ENCODE measurements at regions not wholly inside any gene's neighbourhood (a gene's known extent, or its start where the extent isn't known, plus 50 kb on each side); places are given as distances from the start of the nearest gene placed in this dataset.

DNA sequence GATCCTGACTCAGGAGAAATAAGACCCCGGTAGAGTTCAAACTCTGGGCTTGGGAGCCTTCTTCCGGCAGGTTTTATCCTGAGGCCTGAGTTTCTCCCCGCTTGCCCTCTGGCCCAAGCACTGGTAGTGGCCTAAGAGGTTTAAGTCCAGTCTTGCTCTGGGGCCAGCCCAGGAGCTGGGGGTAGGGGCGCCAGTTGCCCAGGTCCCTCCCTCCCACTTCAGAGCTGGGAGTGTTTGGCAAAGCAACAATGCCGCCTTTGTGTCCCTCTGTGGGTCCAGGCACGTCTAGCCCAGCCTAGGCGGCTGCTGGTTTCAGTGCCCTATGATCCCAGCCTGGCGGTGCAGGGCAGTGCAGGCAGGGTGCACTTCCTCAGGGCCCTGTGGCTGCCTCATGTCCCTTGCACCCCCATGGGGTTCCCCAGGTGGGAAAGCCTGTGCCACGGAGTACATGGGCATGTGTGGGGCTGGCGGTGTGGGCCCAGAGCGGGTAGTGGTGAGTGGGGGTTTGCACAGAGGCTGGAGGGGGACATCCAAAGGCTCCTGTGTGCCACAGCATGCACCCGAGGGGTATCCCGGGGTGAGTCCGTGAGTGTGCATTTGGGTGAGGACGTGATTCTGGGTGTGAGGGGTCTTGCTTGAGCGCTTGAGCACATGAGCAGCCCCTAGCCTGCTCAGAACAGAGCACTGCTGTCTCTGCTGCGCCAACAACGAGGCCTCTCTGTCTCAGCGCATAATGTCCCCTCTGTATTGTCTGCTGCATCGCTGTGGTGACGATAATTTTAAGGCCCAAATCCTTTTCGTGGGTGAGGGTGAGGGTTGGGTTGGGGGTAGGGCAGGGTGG lies 61.7 kb upstream of the PSD2 start:
- DNase-seq (no peak), ATAC-seq (peak; percentile 55 to 58)
- intact Hi-C loops (cut with DNase I) = no loop called here
- Histone ChIP-seq H3K4me3 (ENCODE audit: low read length) (no peak overlapping the region), H3K27me3 (ENCODE audit: control insufficient read depth, insufficient read depth) (no peaks in the 10 kb centered on the region), H3K27ac (ENCODE audit: low read length) (no peak overlapping the region), H3K4me1 (ENCODE audit: control insufficient read depth, insufficient read depth, low read length) (peaks cover 3% of the 10 kb centered on the region), H3K9me3 (ENCODE audit: control insufficient read depth, low read length) (no peaks in the 10 kb centered on the region)
- WGBS = 87% methylated on average over 22 of the region's 22 CpGs

DNA sequence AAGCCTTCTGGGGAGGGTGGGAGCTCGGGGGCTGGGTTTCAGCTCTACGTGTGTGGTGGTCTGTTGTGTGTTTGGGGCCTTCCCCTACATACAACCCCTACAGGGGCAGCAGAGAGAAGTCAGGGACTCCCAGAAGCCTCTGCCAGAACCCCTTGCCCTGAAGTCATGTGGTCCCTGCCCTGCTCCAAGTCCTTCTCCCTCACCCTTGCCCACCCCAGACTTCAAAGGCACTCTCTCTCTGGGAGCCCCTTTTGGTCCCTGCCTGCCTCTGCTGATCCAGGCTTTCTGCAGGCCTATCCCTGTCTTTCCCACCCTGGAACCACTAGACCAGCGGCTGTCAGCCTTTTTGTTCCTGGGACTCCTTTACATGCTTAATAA lies 61.1 kb upstream of the PSD2 start:
- 94% methylated on average over 3 of the region's 3 CpGs for WGBS
- DNase-seq = no peak
- H3K9me3 ChIP-seq (ENCODE audit: control insufficient read depth, low read length) = no peaks in the 10 kb centered on the region
- intact Hi-C loops (cut with DNase I) = no loop called here
- no peak overlapping the region for H3K27ac ChIP-seq (ENCODE audit: low read length)
- no peaks in the 10 kb centered on the region for H3K27me3 ChIP-seq (ENCODE audit: control insufficient read depth, insufficient read depth)
- H3K4me3 ChIP-seq (ENCODE audit: low read length) = no peak overlapping the region
- peaks cover 5% of the 10 kb centered on the region for H3K4me1 ChIP-seq (ENCODE audit: control insufficient read depth, insufficient read depth, low read length)
- ATAC-seq = no peak

DNA sequence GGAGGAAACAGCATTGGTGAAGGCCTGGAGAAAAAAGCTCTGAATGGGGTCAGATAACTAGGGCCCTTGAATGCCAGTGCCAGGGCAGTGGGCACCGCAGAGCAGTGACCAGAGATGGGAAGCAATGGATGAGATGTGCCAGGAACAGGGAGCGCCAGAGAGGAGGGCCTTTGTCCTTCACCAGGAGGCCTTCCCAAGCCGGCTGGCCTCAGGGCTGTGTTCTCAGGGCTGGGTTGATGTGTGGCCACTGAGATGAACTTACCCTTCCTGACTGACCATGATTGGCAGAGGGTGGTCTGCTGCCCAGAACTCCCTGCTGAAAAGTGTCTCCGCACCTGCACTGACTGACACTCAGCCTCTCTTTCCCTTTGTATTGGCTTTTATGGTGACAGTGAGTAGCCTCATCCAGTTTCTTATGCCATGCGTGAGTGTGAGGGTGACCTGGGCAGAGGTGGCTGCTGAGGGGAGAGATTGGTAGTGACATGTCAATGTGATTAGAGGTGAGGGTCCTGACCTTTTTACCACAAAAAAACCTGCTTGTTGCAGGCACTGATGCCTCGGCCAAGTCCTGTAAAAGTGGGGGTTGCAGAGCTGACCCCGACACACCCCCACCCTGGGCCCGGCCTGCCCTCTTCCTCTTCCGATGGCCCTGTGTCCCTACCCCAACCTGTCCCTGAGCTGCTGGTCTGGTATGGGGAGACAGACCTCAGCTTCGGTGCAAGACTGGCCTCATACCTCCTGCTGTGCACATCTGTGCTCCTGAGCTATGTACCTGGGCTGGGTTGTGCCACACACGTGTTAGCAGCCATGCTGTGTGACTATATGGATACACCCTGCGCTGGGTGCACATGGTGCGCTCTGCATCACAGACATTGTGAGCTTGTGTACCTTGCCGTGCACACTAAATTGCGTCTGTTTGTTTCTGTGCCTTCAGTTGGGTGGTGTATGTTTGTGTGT lies 57.1 kb upstream of the PSD2 start:
- no peaks in the 10 kb centered on the region for H3K9me3 ChIP-seq (ENCODE audit: control insufficient read depth, low read length)
- no peaks in the 10 kb centered on the region for H3K27me3 ChIP-seq (ENCODE audit: control insufficient read depth, insufficient read depth)
- intact Hi-C loops (cut with DNase I) = no loop called here
- peaks cover 5% of the 10 kb centered on the region for H3K4me1 ChIP-seq (ENCODE audit: control insufficient read depth, insufficient read depth, low read length)
- DNase-seq = no peak
- WGBS = 86% methylated on average over 15 of the region's 15 CpGs
- ATAC-seq = no peak
- no peak overlapping the region for H3K4me3 ChIP-seq (ENCODE audit: low read length)
- no peak overlapping the region for H3K27ac ChIP-seq (ENCODE audit: low read length)

DNA sequence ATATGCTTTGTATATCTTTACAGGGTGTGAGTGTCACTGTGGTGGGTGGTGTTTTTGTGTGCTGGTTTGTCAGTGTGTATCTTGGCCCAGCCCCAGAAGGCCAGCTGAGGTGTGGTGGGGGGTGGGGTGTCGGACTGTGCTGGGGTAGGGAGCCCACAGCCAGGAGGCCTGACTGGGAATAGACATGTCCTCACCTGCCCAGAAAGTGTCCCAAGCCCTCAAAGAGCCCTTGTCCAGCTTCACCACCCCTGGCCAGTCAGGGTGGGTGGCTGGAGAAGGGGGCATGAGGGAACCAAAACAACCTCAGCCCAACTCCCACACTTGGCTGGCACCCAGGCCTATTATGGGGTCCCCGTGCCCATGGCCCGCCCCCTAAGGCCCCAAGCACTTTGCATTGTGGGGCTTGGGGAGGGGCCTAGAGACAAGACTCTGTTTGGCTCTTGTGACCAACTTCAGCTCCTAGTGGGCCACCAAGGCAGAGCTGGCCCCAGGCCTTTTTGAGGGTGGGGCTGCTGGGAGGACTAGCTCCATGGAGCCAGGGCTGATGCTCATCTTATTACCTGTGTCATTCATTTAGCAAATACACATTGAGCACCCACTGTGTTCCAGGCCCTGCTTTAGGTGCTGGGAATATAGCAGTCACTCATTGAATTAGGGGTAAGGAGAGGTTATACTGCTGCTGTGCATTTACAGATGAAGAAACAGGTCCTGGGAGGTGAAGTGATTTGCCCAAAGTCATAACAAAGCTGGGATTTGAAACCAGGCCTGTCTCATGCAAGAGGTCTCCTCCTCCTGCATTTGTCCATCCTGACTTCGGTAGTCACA lies 56.2 kb upstream of the PSD2 start:
- intact Hi-C loops (cut with DNase I) = no loop called here
- no peak overlapping the region for H3K27ac ChIP-seq (ENCODE audit: low read length)
- peaks cover 5% of the 10 kb centered on the region for H3K4me1 ChIP-seq (ENCODE audit: control insufficient read depth, insufficient read depth, low read length)
- DNase-seq (no peak), ATAC-seq (no peak)
- H3K9me3 ChIP-seq (ENCODE audit: control insufficient read depth, low read length) = no peaks in the 10 kb centered on the region
- H3K4me3 ChIP-seq (ENCODE audit: low read length) = no peak overlapping the region
- 81% methylated on average over 4 of the region's 4 CpGs for WGBS
- no peaks in the 10 kb centered on the region for H3K27me3 ChIP-seq (ENCODE audit: control insufficient read depth, insufficient read depth)

DNA sequence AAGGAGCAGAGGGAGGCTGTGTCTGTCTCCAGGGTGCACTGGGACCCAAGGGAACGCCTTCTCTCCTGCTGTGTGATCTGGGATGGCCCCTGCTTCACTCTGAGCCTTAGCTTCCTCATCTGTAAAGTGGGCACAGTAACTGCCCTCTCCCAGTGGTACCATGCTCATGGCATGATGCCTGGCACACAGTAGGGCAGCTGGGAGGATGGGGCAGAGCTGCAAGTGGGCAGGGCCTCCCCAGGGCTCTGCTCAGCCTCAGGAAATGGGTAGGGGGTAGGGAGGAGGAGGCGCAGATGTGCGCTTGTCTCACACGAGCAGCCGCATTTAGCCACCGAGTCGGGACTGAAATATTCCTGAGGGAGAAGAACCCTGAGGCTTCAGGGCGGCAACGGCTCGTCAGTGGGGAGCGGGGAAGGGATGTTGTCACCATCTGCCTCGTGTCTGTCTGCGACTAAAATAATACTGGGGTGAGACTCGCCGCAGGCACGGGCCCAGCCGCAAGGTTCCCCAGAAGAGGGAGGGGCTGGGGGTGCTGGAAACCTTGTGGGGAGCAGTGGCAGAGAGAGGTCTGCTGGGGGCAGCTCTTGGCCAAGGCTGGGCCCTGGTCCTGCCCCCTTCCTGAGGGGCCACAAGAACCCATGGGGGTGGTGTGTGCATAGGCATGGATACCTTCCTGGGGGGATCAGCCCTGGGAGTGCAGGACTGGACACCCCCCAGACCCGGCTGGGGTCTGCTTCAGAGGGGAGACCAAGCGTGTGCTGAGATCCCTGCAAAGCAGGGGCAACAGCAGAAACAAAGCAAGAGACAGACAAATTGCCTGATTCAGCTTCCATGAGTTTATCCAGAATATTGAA lies 55.2 kb upstream of the PSD2 start:
- DNase-seq = no peak
- ATAC-seq = no peak
- intact Hi-C loops (cut with DNase I) = no loop called here
- 57% methylated on average over 19 of the region's 19 CpGs for WGBS
- H3K27me3 ChIP-seq (ENCODE audit: control insufficient read depth, insufficient read depth) = no peaks in the 10 kb centered on the region
- H3K4me3 ChIP-seq (ENCODE audit: low read length) = no peak overlapping the region
- no peaks in the 10 kb centered on the region for H3K9me3 ChIP-seq (ENCODE audit: control insufficient read depth, low read length)
- H3K27ac ChIP-seq (ENCODE audit: low read length) = no peak overlapping the region
- H3K4me1 ChIP-seq (ENCODE audit: control insufficient read depth, insufficient read depth, low read length) = peaks cover 5% of the 10 kb centered on the region

DNA sequence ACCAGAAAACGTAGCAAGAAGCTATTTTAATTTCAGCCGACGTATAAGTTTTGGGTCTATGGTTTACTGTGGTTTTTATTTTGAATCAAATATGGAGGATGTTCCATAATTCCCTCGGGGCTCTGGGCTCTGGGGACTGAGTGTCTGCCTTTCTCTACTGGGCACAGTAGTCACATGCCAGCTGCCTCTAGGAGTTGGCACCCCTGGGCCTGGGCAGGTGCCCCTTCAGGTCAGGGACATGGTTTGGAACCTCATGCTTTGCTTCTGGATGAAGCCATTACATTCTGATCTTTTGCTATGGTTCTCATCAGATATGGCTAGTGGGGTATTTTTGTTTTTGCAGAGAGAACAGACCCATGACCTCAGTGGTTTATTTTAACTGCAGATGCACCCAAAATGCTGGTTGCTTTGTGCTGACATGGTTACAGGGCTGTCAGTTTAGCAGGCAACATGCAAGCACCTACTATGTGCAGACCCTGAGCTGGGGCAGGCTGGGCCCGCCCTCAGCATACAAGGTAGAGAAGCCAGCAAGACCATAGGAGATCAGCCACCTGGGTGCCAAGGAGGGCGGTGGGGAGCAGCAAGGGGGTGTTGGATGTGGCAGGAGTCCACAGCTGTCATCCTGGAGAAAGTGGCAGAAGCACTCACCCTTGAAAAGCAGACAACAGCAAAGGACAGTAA lies 54.5 kb upstream of the PSD2 start:
- Histone ChIP-seq H3K4me3 (ENCODE audit: low read length) (no peak overlapping the region), H3K27ac (ENCODE audit: low read length) (no peak overlapping the region), H3K9me3 (ENCODE audit: control insufficient read depth, low read length) (no peaks in the 10 kb centered on the region), H3K4me1 (ENCODE audit: control insufficient read depth, insufficient read depth, low read length) (peaks cover 7% of the 10 kb centered on the region), H3K27me3 (ENCODE audit: control insufficient read depth, insufficient read depth) (no peaks in the 10 kb centered on the region)
- 83% methylated on average over 6 of the region's 6 CpGs for WGBS
- DNase-seq = no peak
- no peak for ATAC-seq
- intact Hi-C loops (cut with DNase I) = no loop called here

DNA sequence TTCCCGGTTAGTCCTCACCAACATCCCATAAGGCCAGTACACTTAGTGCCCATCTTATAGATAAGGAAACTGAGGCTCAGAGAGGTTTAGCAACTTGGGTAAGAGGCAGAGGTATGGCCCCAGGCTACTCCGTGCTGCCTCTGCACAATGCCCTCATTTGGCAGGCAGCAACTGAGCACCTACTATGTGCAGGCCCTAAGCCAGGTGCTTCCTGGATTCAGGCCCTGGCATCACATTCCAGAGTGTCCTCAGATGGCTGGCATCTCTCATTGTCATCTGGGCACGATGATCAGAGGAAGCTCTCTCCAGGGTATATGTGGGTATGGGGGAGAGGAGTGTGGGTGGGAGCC lies 53.8 kb upstream of the PSD2 start:
- 76% methylated on average over 3 of the region's 3 CpGs for WGBS
- Histone ChIP-seq H3K4me3 (ENCODE audit: low read length) (no peak overlapping the region), H3K27me3 (ENCODE audit: control insufficient read depth, insufficient read depth) (no peaks in the 10 kb centered on the region), H3K9me3 (ENCODE audit: control insufficient read depth, low read length) (no peaks in the 10 kb centered on the region), H3K27ac (ENCODE audit: low read length) (no peak overlapping the region), H3K4me1 (ENCODE audit: control insufficient read depth, insufficient read depth, low read length) (peaks cover 7% of the 10 kb centered on the region)
- intact Hi-C loops (cut with DNase I) = no loop called here
- ATAC-seq (no peak), DNase-seq (no peak)

DNA sequence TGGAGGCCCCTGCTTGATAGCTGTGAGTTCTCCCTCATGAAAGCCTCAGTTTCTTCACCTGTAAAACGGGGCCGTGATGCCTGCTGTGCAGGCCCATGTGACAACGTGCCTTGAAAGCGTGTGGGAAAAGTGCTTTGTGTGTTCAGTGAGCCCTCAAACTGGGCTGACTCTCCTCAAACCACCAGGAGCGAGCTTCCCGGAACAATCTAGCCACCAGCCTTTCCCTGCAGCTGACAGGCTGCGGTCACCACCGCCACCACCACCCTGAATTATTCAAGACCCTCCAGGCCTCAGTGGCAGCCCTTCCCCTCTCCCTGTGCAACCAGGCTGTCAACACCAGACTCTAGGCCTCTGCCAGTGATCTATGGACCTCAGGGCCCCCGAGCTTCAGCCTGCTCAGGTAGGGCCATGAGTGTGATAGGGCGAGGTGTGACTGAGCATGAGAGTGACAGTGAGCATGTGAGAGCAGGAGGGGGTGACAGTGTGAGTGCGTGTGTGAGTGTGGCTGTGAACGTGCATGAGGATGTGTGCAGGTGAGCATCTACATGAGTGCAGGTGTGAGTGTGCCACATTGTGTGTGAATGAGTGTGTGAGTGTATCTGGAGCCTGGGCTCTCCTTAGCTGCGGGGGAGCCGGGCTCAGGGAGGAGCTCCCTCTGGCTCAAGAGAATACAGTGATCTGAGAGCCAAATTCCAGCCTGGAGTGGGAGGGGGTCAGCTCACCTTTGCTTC lies 53.3 kb upstream of the PSD2 start:
- Histone ChIP-seq H3K27me3 (ENCODE audit: control insufficient read depth, insufficient read depth) (no peaks in the 10 kb centered on the region), H3K4me3 (ENCODE audit: low read length) (no peak overlapping the region), H3K9me3 (ENCODE audit: control insufficient read depth, low read length) (no peaks in the 10 kb centered on the region), H3K27ac (ENCODE audit: low read length) (no peak overlapping the region), H3K4me1 (ENCODE audit: control insufficient read depth, insufficient read depth, low read length) (peaks cover 10% of the 10 kb centered on the region)
- ATAC-seq (no peak), DNase-seq (no peak)
- intact Hi-C loops (cut with DNase I) = no loop called here
- WGBS = 86% methylated on average over 14 of the region's 14 CpGs

DNA sequence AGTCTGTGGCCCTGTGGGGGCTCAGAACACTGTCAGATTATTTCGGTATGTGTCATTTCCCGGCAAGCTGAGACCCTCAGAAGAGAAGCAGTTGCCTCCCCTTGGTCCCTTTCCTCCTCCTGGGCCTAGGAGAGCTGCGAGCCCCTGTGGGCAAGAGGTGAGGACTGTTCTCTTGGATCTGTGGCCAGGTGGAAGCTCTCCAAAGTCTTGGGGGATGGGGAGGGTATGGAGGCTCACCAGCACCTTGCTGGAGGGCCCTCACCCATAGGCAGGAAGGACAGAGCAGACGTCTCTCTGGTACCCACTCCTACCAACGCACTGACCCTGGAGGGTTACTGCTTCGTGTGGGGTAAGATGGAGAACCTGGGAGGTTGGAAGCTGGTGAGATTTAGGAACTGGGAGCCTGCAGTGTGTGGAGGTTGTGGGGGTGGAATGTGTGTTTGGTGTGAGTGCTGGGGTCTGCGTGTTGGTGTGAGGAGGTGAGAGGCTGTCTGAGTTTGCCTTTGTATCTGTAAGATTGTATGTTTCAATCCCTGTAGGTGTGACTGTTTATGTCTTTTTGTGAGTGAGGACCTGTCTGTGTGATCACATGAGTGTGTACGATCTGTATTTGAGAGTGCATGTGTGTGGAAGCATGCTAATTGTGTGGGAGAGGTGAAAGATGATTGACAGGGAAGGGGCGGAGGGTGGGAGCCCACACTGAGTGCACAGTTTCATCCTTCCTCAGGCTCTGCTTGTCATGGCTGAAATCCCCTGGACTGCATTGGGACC lies 52.4 kb upstream of the PSD2 start:
- H3K27ac ChIP-seq (ENCODE audit: low read length) = no peak overlapping the region
- no peak overlapping the region for H3K4me3 ChIP-seq (ENCODE audit: low read length)
- no peaks in the 10 kb centered on the region for H3K9me3 ChIP-seq (ENCODE audit: control insufficient read depth, low read length)
- WGBS = 86% methylated on average over 9 of the region's 9 CpGs
- DNase-seq (no peak), ATAC-seq (no peak)
- H3K27me3 ChIP-seq (ENCODE audit: control insufficient read depth, insufficient read depth) = no peaks in the 10 kb centered on the region
- intact Hi-C loops (cut with DNase I) = no loop called here
- peaks cover 10% of the 10 kb centered on the region for H3K4me1 ChIP-seq (ENCODE audit: control insufficient read depth, insufficient read depth, low read length)
